WTC11 (cell line): ENCODE measurements at regions not wholly inside any gene's neighbourhood (a gene's known extent, or its start where the extent isn't known, plus 50 kb on each side); places are given as distances from the start of the nearest gene placed in this dataset.

Experiments
- CTCF ChIP-seq: fragments of 200-600 bp; IDR thresholded peaks from 2 replicates; pipeline ENCODE4 v1.8.0; 2022; ENCODE audit warnings: antibody characterized with exemption
- HMGXB4 ChIP-seq: sonication (generic); formaldehyde crosslinking; IDR thresholded peaks from 2 replicates; pipeline ENCODE4 v1.8.1; 2023; ENCODE audit warnings: mild to moderate bottlenecking, moderate library complexity, missing genetic modification reagents
- KAT7 ChIP-seq: sonication (generic); formaldehyde crosslinking; IDR thresholded peaks from 2 replicates; pipeline ENCODE4 v1.8.1; 2023; ENCODE audit warnings: missing genetic modification reagents, mild to moderate bottlenecking, borderline replicate concordance
- TEAD1 ChIP-seq: sonication (generic); formaldehyde crosslinking; IDR thresholded peaks from 2 replicates; pipeline ENCODE4 v1.8.0; 2022; ENCODE audit warnings: mild to moderate bottlenecking, missing genetic modification reagents
- ZMAT4 ChIP-seq: fragments of 250-450 bp; sonication (Bioruptor Pico); IDR thresholded peaks from 2 replicates; pipeline ENCODE4 v1.9.0; 2021; ENCODE audit warnings: mild to moderate bottlenecking
- ZNF138 ChIP-seq: sonication (generic); formaldehyde crosslinking; conservative IDR thresholded peaks from 2 replicates; pipeline ENCODE4 v1.8.1; 2022; ENCODE audit warnings: mild to moderate bottlenecking, moderate library complexity, missing genetic modification reagents
- ZNF232 ChIP-seq: sonication (generic); formaldehyde crosslinking; IDR thresholded peaks from 2 replicates; pipeline ENCODE4 v1.8.0; 2022; ENCODE audit warnings: mild to moderate bottlenecking, missing genetic modification reagents

GRCh38 chr2:12008425-12009061 lies 262.1 kb downstream of the LPIN1 start:
- TF ChIP-seq CTCF (no peak), ZMAT4 (CRISPR knock-in tag) (no peak), HMGXB4 (CRISPR knock-in tag) (no peak), KAT7 (CRISPR knock-in tag) (no peak), TEAD1 (CRISPR knock-in tag) (no peak), ZNF232 (CRISPR knock-in tag) (no peak), ZNF138 (no peak)
